ENCODE measurements at regions not wholly inside any gene's neighbourhood (a gene's known extent, or its start where the extent isn't known, plus 50 kb on each side); places are given as distances from the start of the nearest gene placed in this dataset.

DNA sequence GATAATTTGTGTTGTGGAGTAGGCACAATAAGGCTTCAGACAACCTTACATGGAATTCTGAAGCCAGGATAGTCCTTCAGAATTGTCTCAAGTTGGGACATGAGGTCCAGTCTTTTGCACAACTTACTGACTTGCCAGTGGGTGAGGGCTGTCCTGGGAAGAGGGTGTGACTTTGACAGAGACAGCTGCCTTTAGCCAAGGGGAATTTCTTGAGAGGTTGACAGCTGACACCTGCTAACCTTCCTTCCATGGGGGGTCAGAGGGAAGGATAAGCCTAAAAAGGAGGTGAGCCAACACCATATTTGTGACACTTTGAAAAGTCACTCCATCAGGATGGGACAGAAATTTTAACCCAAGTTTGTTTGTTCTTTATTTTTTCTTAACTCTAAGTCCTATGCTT is 907.8 kb upstream of the CRIM1 start:
- no peak for TF ChIP-seq ZSCAN18 (CRISPR knock-in tag; IDR thresholded peaks at IDR 0.05)
- TF ChIP-seq ZNF396 (CRISPR knock-in tag; IDR thresholded peaks at IDR 0.05; ENCODE audit: borderline replicate concordance) = no peak
- TF ChIP-seq, protein P1, sequence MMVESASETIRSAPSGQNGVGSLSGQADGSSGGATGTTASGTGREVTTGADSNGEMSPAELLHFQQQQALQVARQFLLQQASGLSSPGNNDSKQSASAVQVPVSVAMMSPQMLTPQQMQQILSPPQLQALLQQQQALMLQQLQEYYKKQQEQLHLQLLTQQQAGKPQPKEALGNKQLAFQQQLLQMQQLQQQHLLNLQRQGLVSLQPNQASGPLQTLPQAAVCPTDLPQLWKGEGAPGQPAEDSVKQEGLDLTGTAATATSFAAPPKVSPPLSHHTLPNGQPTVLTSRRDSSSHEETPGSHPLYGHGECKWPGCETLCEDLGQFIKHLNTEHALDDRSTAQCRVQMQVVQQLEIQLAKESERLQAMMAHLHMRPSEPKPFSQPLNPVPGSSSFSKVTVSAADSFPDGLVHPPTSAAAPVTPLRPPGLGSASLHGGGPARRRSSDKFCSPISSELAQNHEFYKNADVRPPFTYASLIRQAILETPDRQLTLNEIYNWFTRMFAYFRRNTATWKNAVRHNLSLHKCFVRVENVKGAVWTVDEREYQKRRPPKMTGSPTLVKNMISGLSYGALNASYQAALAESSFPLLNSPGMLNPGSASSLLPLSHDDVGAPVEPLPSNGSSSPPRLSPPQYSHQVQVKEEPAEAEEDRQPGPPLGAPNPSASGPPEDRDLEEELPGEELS (CRISPR knock-in tag; IDR thresholded peaks at IDR 0.05) = no peak
- no peak for TF ChIP-seq ZNF121 (CRISPR knock-in tag; IDR thresholded peaks at IDR 0.05)
- TF ChIP-seq MAX (CRISPR knock-in tag; IDR thresholded peaks at IDR 0.05) = no peak
- no peak for TF ChIP-seq GRHL2 (CRISPR knock-in tag; IDR thresholded peaks at IDR 0.05; ENCODE audit: insufficient replicate concordance, severe bottlenecking)
- no peak for TF ChIP-seq ZNF425 (CRISPR knock-in tag; conservative IDR thresholded peaks at IDR 0.05)
- TF ChIP-seq KAT7 (CRISPR knock-in tag; IDR thresholded peaks at IDR 0.05; ENCODE audit: borderline replicate concordance) = no peak
- no peak for TF ChIP-seq EMX1 (CRISPR knock-in tag; IDR thresholded peaks at IDR 0.05)
- no peak for TF ChIP-seq ZBTB21 (CRISPR knock-in tag; IDR thresholded peaks at IDR 0.05; ENCODE audit: borderline replicate concordance)
- TF ChIP-seq ZNF263 (CRISPR knock-in tag; IDR thresholded peaks at IDR 0.05; ENCODE audit: low read depth) = no peak
- TF ChIP-seq ERG (CRISPR knock-in tag; IDR thresholded peaks at IDR 0.05) = no peak
- no peak overlapping the region for H3K4me3 Mint-ChIP-seq
- no peaks in the 10 kb centered on the region for H3K9me3 Mint-ChIP-seq
- H3K27ac Mint-ChIP-seq = no peak overlapping the region
- DNase-seq (ENCODE audit: low spot score) (no peak), ATAC-seq (no peak)
- H3K36me3 Mint-ChIP-seq = no peaks in the 10 kb centered on the region
- CTCF ChIA-PET = interaction anchor here (0.7 kb wide), 1 partner anchor 32 kb away, joined by 3 read pairs; no protein-coding TSS in a partner anchor
- H3K27me3 Mint-ChIP-seq (ENCODE audit: low read depth) = no peaks in the 10 kb centered on the region
- 0 out of 2 replicates have a peak, but pooled peaks cover 6% of the 10 kb centered on the region for H3K4me1 Mint-ChIP-seq
- POLR2A ChIA-PET = no interaction called here

DNA sequence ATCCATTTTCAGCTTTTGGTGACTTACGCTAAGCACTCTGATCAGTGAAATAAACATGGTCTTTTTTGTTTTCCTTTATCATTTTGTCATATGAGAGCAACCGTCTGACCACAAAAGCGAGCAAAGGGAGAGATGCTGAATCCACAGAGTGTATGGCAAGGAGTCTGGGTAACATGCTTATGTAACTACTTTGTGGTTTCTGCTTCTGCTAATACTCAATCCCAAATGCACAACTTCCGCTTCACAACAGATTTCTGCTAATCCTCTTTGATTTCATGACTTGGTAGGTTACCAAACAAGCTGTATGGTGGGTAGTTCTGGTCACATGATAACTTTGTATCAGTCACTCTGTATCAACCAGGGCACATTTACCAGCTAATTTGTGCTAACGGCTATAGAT is 908.4 kb upstream of the CRIM1 start:
- H3K9me3 Mint-ChIP-seq = no peaks in the 10 kb centered on the region
- no peak overlapping the region for H3K27ac Mint-ChIP-seq
- H3K4me3 Mint-ChIP-seq = no peak overlapping the region
- DNase-seq (ENCODE audit: low spot score) (no peak), ATAC-seq (no peak)
- CTCF ChIA-PET = interaction anchor here (0.7 kb wide), 1 partner anchor 32 kb away, joined by 3 read pairs; no protein-coding TSS in a partner anchor
- POLR2A ChIA-PET = no interaction called here
- H3K4me1 Mint-ChIP-seq = 0 out of 2 replicates have a peak, but pooled peaks cover 7% of the 10 kb centered on the region
- no peaks in the 10 kb centered on the region for H3K27me3 Mint-ChIP-seq (ENCODE audit: low read depth)
- no peaks in the 10 kb centered on the region for H3K36me3 Mint-ChIP-seq
- TF ChIP-seq, protein P1 (CRISPR knock-in tag; IDR thresholded peaks at IDR 0.05) = no peak
- TF ChIP-seq, protein P2, sequence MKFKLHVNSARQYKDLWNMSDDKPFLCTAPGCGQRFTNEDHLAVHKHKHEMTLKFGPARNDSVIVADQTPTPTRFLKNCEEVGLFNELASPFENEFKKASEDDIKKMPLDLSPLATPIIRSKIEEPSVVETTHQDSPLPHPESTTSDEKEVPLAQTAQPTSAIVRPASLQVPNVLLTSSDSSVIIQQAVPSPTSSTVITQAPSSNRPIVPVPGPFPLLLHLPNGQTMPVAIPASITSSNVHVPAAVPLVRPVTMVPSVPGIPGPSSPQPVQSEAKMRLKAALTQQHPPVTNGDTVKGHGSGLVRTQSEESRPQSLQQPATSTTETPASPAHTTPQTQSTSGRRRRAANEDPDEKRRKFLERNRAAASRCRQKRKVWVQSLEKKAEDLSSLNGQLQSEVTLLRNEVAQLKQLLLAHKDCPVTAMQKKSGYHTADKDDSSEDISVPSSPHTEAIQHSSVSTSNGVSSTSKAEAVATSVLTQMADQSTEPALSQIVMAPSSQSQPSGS (CRISPR knock-in tag; IDR thresholded peaks at IDR 0.05; ENCODE audit: borderline replicate concordance, low read depth) = no peak
- TF ChIP-seq PRRX2 (CRISPR knock-in tag; IDR thresholded peaks at IDR 0.05) (no peak), SMAD3 (CRISPR knock-in tag; IDR thresholded peaks at IDR 0.05; ENCODE audit: borderline replicate concordance) (no peak), SP1 (CRISPR knock-in tag; conservative IDR thresholded peaks at IDR 0.05) (no peak), CDX4 (CRISPR knock-in tag; IDR thresholded peaks at IDR 0.05; ENCODE audit: borderline replicate concordance) (no peak), NFATC4 (CRISPR knock-in tag; IDR thresholded peaks at IDR 0.05) (no peak), TEAD4 (CRISPR knock-in tag; IDR thresholded peaks at IDR 0.05) (no peak)
- TF ChIP-seq, protein P3, sequence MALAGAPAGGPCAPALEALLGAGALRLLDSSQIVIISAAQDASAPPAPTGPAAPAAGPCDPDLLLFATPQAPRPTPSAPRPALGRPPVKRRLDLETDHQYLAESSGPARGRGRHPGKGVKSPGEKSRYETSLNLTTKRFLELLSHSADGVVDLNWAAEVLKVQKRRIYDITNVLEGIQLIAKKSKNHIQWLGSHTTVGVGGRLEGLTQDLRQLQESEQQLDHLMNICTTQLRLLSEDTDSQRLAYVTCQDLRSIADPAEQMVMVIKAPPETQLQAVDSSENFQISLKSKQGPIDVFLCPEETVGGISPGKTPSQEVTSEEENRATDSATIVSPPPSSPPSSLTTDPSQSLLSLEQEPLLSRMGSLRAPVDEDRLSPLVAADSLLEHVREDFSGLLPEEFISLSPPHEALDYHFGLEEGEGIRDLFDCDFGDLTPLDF (CRISPR knock-in tag; IDR thresholded peaks at IDR 0.05) = no peak

Data from WTC11 (cell line).